NOMO-1 treated with dmso at 0.1 percent for 144 hours (cell line): ENCODE measurements at regions not wholly inside any gene's neighbourhood (a gene's known extent, or its start where the extent isn't known, plus 50 kb on each side); places are given as distances from the start of the nearest gene placed in this dataset.

ENCODE experiments used
- DNase-seq: peaks from one replicate; lab custom pipeline; 2025; ENCODE audit not compliant: unreplicated experiment; lab: John Stamatoyannopoulos, UW

GRCh38 chr9:129349665-129349947, 171.5 kb upstream of the IER5L start:
- no peak for DNase-seq

DNA sequence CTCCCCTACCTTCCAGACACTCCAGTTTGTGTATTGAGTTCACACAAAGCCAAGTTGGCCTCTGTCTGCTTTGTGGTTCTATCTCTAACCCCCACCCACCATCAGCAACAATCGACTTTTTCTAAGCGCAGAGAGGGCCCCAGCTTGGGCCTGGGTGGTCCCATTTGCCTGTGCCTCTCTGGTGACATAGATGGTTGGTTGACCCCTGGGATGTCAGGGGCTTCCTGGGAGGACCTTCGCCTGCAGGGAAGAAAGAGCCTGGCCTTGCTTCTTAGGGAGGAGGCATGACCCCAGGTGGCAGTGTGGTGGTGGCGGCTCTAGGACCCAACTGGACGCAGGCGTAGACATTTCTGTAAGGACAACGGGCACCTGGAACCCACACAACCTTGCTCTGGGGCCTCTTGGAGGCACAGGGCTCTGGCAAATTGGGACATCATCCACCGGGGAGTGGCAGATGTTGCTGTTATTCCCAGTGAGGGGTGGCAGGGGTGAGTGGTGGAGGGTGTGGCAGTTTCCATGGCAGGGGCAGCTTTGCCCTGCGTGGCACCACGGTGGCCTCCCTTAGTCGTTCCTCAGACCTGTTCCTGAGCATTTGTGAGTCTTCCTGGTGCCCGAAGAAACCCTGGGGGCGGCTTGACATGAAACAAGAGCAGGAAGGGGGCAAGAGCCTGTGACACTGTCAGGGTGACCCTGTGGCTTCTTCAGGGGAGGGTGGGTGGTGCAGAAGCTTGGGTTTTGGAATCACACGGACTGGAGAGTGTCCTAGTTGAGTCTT, 171.0 kb upstream of the IER5L start:
- DNase-seq: no peak

DNA sequence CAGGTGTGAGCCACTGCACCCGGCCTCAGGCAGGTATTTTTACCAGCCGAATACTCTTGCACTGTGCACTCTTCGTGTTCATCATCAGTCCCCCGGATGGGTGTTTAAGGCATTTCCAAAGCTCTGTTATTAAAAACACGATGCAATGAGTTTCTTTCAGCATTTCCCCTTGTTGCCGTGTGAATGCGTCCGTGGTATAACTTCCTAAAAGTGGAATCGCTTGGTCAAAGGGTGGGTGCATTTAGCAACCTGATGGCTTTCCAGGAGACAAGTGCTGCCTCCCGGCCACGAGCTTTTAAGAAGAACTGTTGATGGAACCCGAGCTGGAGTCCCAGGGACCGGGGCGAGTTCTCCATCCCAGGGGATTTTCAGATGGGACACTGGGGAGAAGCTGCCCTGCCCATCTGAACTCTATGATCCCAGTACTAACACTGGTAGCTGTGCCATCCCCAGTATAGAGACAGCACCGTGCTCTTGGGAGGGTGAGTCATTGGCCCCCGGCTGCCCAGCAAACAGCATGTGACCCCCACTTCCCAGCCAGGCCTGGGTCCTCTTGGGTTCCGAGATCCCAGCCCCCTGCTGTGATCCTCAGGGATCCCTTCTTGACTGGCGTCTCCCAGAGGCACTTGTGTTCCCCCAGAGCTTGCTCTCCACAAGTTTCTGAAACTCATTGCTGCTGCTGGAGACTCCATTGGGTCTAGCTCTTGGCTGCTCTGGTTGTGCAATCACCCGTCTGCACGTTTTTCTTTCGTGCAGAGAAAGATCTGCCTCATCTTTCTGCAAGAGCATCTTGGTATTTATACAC, 169.5 kb upstream of the IER5L start:
- DNase-seq: peak; percentile 80

- DNase-seq: no peak
Observed at GRCh38 chr9:129346046-129346445, 168.0 kb upstream of the IER5L start.

- DNase-seq: no peak
Observed at GRCh38 chr9:129344641-129345495, 166.8 kb upstream of the IER5L start.

DNA sequence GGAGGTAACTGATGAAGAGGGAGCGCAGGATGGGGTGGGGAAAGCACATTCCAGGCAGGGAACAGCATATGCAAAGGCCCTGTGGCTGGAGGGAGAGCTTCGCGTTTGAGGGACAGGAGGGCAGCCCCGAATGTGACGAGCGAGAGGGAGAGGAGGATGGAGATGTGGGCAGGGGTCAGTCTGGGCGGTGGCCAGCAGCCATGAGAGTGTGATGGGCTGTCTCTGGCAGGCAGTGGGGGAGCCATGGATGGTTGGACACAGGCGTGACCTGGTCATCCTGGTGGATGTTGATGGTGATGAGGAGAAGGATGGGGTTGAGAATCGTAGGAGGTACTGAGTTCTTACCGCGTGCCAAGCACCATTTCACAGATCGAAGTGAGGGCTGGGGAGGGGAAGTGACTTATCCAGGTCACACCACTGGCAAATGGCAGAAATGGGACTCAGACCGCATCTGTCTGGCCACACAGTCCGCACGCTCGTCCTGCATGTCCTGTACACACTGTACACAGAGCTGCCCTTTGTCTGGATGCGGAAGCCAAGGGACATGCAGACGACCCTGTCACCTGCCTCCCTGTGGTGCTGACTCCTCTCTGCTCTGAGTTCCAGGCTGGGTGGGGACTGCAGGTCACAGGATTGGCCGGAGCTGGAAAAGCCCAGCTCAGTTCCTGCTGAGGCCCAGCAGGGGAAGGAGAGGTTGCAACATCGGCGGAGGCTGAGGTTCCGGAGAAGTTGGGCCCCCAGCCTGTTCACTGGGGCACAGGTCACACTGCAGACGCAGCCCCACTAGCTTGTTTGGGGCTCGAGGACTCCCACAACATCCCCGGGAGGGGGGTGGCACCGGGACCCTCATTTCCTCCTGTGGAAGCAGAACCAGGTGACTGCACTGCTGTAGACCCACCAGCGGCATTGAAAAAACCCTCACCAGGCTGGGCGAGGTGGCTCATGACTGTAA, 165.6 kb upstream of the IER5L start:
- DNase-seq: peak; percentile 90

- DNase-seq: no peak
Observed at GRCh38 chr9:129342591-129343423, 164.7 kb upstream of the IER5L start.

DNA sequence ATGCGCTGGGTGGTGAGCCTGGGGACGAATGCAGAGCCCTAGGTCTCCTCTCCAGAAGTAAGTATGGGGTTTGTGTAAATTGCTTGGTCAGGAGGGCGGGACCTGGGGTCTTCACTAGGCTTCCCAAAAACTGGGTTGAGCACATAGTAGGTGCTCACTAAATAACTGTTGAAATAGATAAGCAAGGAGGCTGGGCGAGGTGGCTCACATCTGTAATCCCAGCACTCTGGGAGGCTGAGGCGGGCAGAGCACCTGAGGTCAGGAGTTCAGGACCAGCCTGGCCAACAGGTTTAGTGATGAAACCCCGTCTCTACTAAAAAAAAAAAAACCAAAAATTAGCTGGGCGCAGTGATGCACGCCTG, 163.9 kb upstream of the IER5L start:
- DNase-seq: no peak

- no peak for DNase-seq
Observed at GRCh38 chr9:129341171-129341986, 163.3 kb upstream of the IER5L start.

- DNase-seq: no peak
Observed at GRCh38 chr9:129340427-129341170, 162.5 kb upstream of the IER5L start.

DNA sequence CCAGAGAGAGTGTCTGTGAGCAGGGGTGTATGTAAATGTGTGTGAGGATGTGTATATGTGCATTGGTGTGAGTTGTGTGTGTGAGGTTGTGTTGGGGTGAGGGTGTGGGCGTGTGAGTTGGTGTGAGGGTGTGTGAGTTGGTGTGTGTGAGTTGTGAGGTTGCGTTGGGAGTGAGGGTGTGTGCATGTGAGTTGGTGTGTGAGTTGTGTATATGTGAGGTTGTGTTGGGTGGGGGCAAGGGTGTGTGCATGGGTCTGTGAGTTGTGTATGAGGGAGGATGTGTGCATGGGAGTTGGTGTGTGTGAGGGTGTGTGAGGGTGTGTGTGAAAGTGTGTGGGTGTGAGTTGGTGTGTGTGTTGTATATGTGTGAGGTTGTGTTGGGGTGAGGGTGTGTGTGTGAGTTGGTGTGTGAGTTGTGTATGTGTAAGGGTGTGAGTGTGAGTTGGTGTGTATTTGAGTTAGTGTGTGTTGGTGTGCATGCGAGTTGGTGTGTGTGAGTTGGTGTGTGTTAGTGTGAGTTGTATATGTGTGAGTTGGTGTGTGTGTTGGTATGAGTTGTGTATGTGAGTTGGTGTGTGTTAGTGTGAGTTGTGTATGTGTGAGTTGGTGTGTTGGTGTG, 161.6 kb upstream of the IER5L start:
- no peak for DNase-seq

DNA sequence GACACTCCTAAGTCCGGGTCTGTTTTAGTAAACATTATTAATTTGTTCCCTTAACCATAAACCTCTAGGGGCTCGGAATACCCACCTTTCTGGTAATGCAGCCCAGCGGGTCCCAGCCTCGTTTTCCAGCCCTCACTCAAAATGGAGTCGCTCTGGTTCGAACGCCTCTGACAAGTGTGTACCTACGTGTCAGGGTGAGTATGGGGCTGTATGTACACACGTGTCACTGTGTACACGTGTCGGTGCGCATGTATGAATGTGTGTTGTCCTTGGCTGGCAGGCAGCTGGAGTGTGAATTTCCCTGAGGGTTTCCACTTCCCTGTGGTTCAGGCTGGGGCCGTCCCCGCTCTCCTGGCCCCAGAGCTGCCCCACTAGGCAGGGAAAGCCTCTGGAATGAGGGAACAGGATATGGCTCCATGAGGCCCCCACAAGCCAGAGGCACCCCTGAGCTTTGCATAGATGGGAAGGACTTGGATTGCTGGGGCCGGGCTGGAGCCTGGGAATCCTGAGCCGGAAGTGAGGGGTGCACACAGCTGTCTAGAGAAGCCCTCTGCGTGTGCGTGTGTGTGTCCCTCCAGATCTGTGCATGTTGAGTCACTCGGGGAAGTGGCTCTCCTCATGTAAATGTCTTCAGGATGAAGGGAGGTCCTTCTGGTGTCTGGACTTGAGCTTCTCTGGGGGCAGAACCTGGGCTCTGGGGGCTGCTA, 160.8 kb upstream of the IER5L start:
- DNase-seq: no peak

DNA sequence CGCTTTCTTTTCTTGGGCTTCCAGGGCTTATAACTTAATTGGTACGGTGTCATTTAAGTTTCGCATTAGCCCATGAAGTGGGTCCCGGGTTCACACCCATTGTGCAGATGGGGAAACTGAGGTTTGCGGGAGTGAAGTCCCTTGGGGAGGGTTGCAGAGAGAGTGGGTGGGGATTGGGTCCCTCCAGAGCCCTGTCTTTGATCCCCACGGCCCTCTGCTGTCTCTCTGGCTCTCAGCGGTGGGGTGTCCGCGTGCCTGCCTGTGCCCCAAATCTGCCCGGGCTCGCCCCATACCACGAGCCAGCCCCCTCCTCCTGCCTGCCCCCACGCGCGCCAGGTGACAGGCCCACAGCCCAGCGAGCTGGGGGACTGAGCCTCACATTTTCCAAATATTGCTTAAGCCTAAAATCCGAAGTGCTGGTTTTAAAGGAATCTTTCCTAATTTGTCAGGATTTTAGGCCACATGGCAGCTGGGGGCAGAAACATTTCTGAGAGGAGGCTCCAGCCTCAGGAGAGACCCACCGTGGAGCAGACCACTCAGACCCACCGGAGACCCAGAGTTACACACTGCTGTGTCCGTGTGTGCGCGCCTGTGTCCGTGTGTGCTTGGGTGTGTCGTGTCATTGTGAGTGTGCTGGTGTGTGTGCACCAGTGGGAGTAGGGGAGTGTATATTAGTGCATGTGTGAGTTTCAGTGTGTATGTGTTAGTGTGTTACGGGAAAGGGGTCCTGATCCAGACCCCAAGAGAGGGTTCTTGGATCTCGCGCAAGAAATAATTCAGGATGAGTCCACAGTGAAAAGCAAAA, 159.5 kb upstream of the IER5L start:
- DNase-seq: no peak

DNA sequence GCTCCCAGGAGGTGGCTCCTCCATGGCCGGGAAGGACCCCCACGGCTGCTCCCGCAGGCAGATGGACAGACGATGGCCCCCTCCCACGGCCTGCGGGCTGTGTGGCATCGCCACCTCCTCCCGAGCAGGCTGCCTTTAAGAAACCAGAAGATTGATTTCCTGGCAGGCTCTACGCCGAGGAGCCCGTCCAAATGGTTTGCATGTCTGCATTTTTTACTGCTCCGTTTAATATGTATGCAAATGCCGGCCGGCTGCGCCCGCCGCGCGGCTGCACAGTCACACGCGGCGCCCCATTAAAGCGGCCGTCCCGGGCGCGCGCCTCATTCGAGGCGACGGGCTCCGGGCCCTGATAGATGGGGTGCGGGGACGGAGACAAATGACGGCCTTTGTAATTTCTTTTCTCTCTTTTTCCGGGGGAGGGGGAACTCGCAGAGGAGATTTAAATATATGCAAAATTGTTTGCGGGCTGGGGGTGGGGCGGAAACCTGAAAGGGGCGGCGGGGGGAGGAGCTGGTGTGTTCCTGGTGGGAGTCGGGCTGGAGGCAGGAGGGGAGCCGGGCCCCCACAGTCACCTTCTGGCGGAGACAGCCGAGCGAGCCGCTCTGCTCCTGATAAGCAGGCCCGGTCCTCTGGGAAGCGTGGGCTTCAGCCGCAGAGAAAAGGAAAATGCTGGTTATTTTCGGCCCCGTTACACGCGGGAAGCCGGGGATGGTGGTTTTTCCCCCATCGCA, 158.7 kb upstream of the IER5L start:
- DNase-seq: no peak

DNA sequence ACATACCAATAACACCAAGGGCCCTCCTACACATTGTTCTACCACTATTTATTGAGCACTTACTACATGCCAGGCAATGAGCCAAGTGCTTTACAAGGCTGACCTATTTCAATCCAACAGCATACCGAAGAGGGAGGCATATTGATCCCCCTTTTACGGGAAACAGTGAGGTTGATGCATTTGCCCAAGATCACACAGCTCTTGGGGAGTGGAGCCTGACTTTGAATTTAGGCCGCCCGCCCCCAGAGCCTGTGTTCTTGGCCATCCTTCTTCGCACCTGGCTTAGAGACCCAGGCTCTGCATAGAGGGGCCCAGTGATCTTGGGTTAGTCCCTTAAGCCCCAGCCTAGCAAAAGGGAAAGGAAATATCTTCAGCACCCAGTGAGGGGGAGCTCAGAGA, 158.1 kb upstream of the IER5L start:
- DNase-seq: no peak
